Panc1 (cell line): ENCODE measurements at regions not wholly inside any gene's neighbourhood (a gene's known extent, or its start where the extent isn't known, plus 50 kb on each side); places are given as distances from the start of the nearest gene placed in this dataset.

Experiments used
- ATAC-seq: fragments of 200-7000 bp; cut with Tn5 transposase; 2 replicates; pipeline ENCODE4 v1.9.1; 2020; ENCODE audit warnings: mild to moderate bottlenecking, moderate library complexity
- BruUV-seq: library from RNA; stranded (reverse); fragments of 400-500 nt; replicated peaks from 2 replicates; lab custom pipeline; 2021; lab: Mats Ljungman, UMichigan
- CTCF ChIA-PET: fragments of 300-600 bp; sonication (Branson Sonifier 250); formaldehyde crosslinking; loops from one replicate; lab custom pipeline; 2022; ENCODE audit warnings: antibody characterized with exemption; lab: Charles Lee
- POLR2A ChIA-PET: fragments of 300-600 bp; sonication (Branson Sonifier 250); formaldehyde crosslinking; loops from one replicate; lab custom pipeline; 2022; ENCODE audit warnings: antibody characterized with exemption; lab: Charles Lee
- DNase-seq: peaks from one replicate; pipeline ENCODE4 v3.0.0-alpha.2; 2010; ENCODE audit warnings: low read depth, low spot score
- H3K27ac ChIP-seq: 2 replicates; pipeline ENCODE4 v1.5.1; 2011; ENCODE audit warnings: mild to moderate bottlenecking, low read length, inconsistent platforms
- H3K27me3 ChIP-seq: fragments of 200-500 bp; sonication (Bioruptor generic); 2 replicates; pipeline ENCODE4 v1.6.0; 2014; ENCODE audit warnings: low read length, inconsistent platforms; ENCODE audit not compliant: control insufficient read depth, insufficient read depth
- H3K36me3 ChIP-seq: fragments of 200-500 bp; sonication (Bioruptor generic); 2 replicates; pipeline ENCODE4 v1.5.1; 2014; ENCODE audit warnings: inconsistent platforms, mild to moderate bottlenecking, low read length, moderate library complexity; ENCODE audit not compliant: control insufficient read depth, insufficient read depth
- H3K4me1 ChIP-seq: 2 replicates; pipeline ENCODE4 v1.5.1; 2011; ENCODE audit warnings: inconsistent platforms, mild to moderate bottlenecking, low read length, moderate library complexity; ENCODE audit not compliant: control insufficient read depth, insufficient read depth
- H3K4me3 ChIP-seq, 2 experiments: 2 replicates each; pipeline ENCODE4 v1.5.1; 2011 to 2012; ENCODE audit warnings: low read depth in 2 of 2, low read length in 2 of 2, mild to moderate bottlenecking in 2 of 2, inconsistent platforms in 1 of 2, moderate library complexity in 1 of 2
- H3K9me3 ChIP-seq: fragments of 200-500 bp; sonication (Bioruptor generic); 2 replicates; pipeline ENCODE4 v1.5.1; 2014; ENCODE audit warnings: low read depth, mild to moderate bottlenecking, inconsistent platforms, low read length, moderate library complexity; ENCODE audit not compliant: control insufficient read depth, insufficient read depth
- CTCF ChIP-seq: fragments of 450-650 bp; IDR thresholded peaks from 2 replicates; pipeline ENCODE4 v1.5.1; 2017; ENCODE audit warnings: mild to moderate bottlenecking
- POLR2AphosphoS5 ChIP-seq: IDR thresholded peaks from 2 replicates; pipeline ENCODE4 v1.6.1; 2012; ENCODE audit warnings: mild to moderate bottlenecking, low read depth, low read length, moderate library complexity
- REST ChIP-seq, 2 experiments: IDR thresholded peaks; 2 replicates each; pipeline ENCODE4 v1.6.1; 2011 to 2012; ENCODE audit warnings: low read depth in 2 of 2, control low read depth in 1 of 2, low read length in 1 of 2, mild to moderate bottlenecking in 1 of 2, moderate library complexity in 1 of 2; ENCODE audit not compliant: insufficient read depth in 1 of 2
- SIN3A ChIP-seq: IDR thresholded peaks from 2 replicates; pipeline ENCODE4 v1.6.1; 2012; ENCODE audit warnings: low read depth, mild to moderate bottlenecking, low read length, moderate library complexity, borderline replicate concordance; ENCODE audit not compliant: insufficient read depth
- TCF7L2 ChIP-seq: IDR thresholded peaks from 2 replicates; pipeline ENCODE4 v1.6.1; 2011; ENCODE audit warnings: mild to moderate bottlenecking, low read depth, low read length, inconsistent platforms
- in situ Hi-C: cut with HindIII; loops from 2 replicates; pipeline ENCODE4 v1.10.0; 2016; ENCODE audit warnings: low sequenced_read_pairs, low pct_unique_long_range_greater_than_20kb
- intact Hi-C: fragments of 100-400 bp; cut with micrococcal nuclease; formaldehyde crosslinking; loops from one replicate; pipeline ENCODE4 v1.10.0; 2022; ENCODE audit not compliant: unreplicated experiment

DNA sequence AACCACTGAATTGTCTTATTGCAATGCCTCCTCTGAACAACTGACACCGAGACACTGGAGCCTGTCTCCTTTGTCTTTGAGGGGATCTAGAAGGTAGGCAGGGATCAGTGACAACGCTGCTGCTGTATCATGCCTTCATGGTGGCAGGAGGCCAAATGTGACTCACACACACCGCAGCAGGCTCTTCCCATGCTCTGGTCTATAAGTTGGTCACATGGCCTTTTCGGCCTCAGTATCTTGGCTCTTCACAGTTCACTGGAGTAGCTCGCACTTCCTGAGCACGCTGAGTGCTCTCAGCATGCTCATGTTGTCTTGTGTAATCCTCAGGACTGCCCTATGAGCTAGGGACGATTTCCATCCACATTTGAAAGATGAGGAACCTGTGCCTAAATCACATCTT lies 167.4 kb upstream of the PCSK2 start:
- intact Hi-C loops (no loop called here), in situ Hi-C loops (no loop called here)
- no peak for ATAC-seq
- Histone ChIP-seq H3K27me3 (no peaks in the 10 kb centered on the region), H3K4me1 (no peaks in the 10 kb centered on the region), H3K36me3 (no peaks in the 10 kb centered on the region), H3K9me3 (no peaks in the 10 kb centered on the region), H3K4me3 (no peak overlapping the region), H3K27ac (no peak overlapping the region)
- ChIA-PET POLR2A (no interaction called here), CTCF (no interaction called here)
- BruUV-seq = no TSS peak
- DNase-seq = no peak
- TF ChIP-seq POLR2AphosphoS5 (no peak), SIN3A (no peak), CTCF (no peak), TCF7L2 (no peak), REST (IDR thresholded peaks at IDR 0.05; ENCODE audit: insufficient read depth in 1 of 2, low read depth in 2 of 2, low read length in 1 of 2) (no peak)

DNA sequence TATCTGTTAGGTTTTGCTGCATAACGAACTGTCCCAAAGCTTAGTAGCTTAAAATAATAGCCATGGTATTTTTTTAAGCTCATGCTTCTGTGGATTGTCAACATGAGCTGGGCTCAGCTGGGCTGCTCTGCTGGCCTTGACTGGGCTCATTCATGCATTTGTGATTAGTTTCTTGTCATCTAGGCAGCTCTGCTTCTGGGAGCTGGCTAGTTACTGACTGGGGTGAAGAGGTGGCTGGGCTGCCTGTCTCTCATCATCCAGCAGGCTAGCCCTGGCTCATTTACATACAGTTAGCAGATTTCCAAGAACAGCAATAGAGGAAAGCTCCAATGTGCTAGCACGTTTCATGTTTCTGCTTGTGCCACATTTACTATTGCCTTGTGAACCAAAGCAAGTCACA lies 165.1 kb upstream of the PCSK2 start:
- CTCF ChIA-PET = no interaction called here
- DNase-seq = no peak
- ATAC-seq = no peak
- in situ Hi-C loops (no loop called here), intact Hi-C loops (no loop called here)
- H3K4me1 ChIP-seq = no peaks in the 10 kb centered on the region
- no peaks in the 10 kb centered on the region for H3K36me3 ChIP-seq
- H3K4me3 ChIP-seq = no peak overlapping the region
- no peaks in the 10 kb centered on the region for H3K27me3 ChIP-seq
- no TSS peak for BruUV-seq
- POLR2A ChIA-PET = no interaction called here
- no peak overlapping the region for H3K27ac ChIP-seq
- TF ChIP-seq SIN3A (no peak), TCF7L2 (no peak), CTCF (no peak), REST (IDR thresholded peaks at IDR 0.05; ENCODE audit: insufficient read depth in 1 of 2, low read depth in 2 of 2, low read length in 1 of 2) (no peak), POLR2AphosphoS5 (no peak)
- no peaks in the 10 kb centered on the region for H3K9me3 ChIP-seq
